HepG2 (cell line): ENCODE measurements at regions not wholly inside any gene's neighbourhood (a gene's known extent, or its start where the extent isn't known, plus 50 kb on each side); places are given as distances from the start of the nearest gene placed in this dataset.
"Not testable (repeated sequence)": the region's sequence is repeated elsewhere in the genome, so short reads cannot be mapped to it uniquely, and the experiment has no call there.

Experiments used
- ATAC-seq: fragments of 200-7000 bp; cut with Tn5 transposase; 3 replicates; pipeline ENCODE4 v1.9.1; 2020; ENCODE audit warnings: mild to moderate bottlenecking, moderate library complexity
- BruUV-seq: library from RNA; stranded (reverse); fragments of 400-500 nt; replicated peaks from 2 replicates; lab custom pipeline; 2021; lab: Mats Ljungman, UMichigan
- CTCF ChIA-PET: fragments of 300-600 bp; formaldehyde crosslinking; extraction: SDS; loops from one replicate; lab custom pipeline; 2021; ENCODE audit warnings: low total read pairs, inconsistent platforms, low intra/inter-chr PET ratio; lab: Yijun Ruan, JAX
- POLR2A ChIA-PET: fragments of 350-600 bp; sonication (Branson Sonifier 250); formaldehyde crosslinking; loops from one replicate; lab custom pipeline; 2020; ENCODE audit warnings: antibody characterized with exemption, inconsistent platforms; lab: Yijun Ruan, JAX
- DNase-seq: peaks from one replicate; pipeline ENCODE4 v3.0.0-alpha.2; 2015; ENCODE audit warnings: low spot score
- FAIRE-seq: peaks from 3 replicates; lab custom pipeline; 2011; peaks lifted over from hg19 to GRCh38; lab: Jason Lieb, UNC
- H2AFZ ChIP-seq: one replicate; pipeline ENCODE4 v1.6.1; 2011; ENCODE audit warnings: low read length, inconsistent platforms
- H3K27ac ChIP-seq: fragments of 300-600 bp; 3 replicates; pipeline ENCODE4 v1.8.0; 2011; ENCODE audit warnings: mixed run types, mild to moderate bottlenecking, mixed read lengths, low read length, inconsistent platforms; ENCODE audit not compliant: insufficient read depth; ENCODE audit errors: extremely low read length
- H3K27me3 ChIP-seq, 2 experiments: fragments of 200-600 bp in 1 of 2; 2 replicates in 1 of 2; 3 replicates in 1 of 2; pipeline versions ENCODE4 v1.6.0 to v1.8.0; 2011; ENCODE audit warnings: low read length in 2 of 2, mild to moderate bottlenecking in 2 of 2, moderate library complexity in 2 of 2, inconsistent platforms in 1 of 2; ENCODE audit not compliant: insufficient read depth in 2 of 2, control insufficient read depth in 1 of 2
- H3K36me3 ChIP-seq, 2 experiments: fragments of 200-600 bp in 1 of 2; replicated peaks in 1 of 2; 2 replicates in 1 of 2; 3 replicates in 1 of 2; pipeline versions ENCODE4 v1.5.1 to v1.8.0; 2011; ENCODE audit warnings: low read length in 2 of 2, inconsistent platforms in 1 of 2; ENCODE audit not compliant: insufficient read depth in 2 of 2, control insufficient read depth in 1 of 2
- H3K4me1 ChIP-seq: 2 replicates; pipeline ENCODE4 v1.5.1; 2012; ENCODE audit warnings: low read length, inconsistent platforms; ENCODE audit not compliant: insufficient read depth
- H3K4me2 ChIP-seq: 2 replicates; pipeline ENCODE4 v1.6.0; 2011; ENCODE audit warnings: low read depth, low read length, inconsistent platforms
- H3K4me3 ChIP-seq, 3 experiments: fragments of 200-600 bp in 1 of 3; sonication (generic), shearing (Covaris generic) in 1 of 3; replicated peaks in 1 of 3; 2 replicates each; pipeline ENCODE4 v1.5.1; 2011 to 2016; ENCODE audit warnings: low read length in 3 of 3, inconsistent platforms in 2 of 3, low read depth in 2 of 3, mild to moderate bottlenecking in 2 of 3, control low read depth in 1 of 3, mixed read lengths in 1 of 3; ENCODE audit not compliant: insufficient read depth in 1 of 3
- H3K79me2 ChIP-seq: one replicate; pipeline ENCODE4 v1.6.1; 2011; ENCODE audit warnings: low read length, inconsistent platforms; ENCODE audit not compliant: insufficient read depth
- H3K9ac ChIP-seq: 2 replicates; pipeline ENCODE4 v1.6.0; 2011; ENCODE audit warnings: mild to moderate bottlenecking, low read depth, low read length, inconsistent platforms; ENCODE audit not compliant: insufficient read depth
- H3K9me3 ChIP-seq: 2 replicates; pipeline ENCODE4 v1.5.1; 2012; ENCODE audit warnings: mild to moderate bottlenecking, low read length
- H4K20me1 ChIP-seq: 2 replicates; pipeline ENCODE4 v1.6.0; 2011; ENCODE audit warnings: inconsistent platforms, mild to moderate bottlenecking, low read length, moderate library complexity; ENCODE audit not compliant: insufficient read depth
- GZF1 ChIP-seq: sonication (generic); formaldehyde crosslinking; IDR thresholded peaks from 2 replicates; pipeline ENCODE4 v1.5.1; 2020; ENCODE audit warnings: mild to moderate bottlenecking, missing genetic modification reagents
- IKZF4 ChIP-seq: sonication (generic); formaldehyde crosslinking; IDR thresholded peaks from 2 replicates; pipeline ENCODE4 v1.5.1; 2020; ENCODE audit warnings: borderline replicate concordance, mild to moderate bottlenecking, low read depth, missing genetic modification reagents; ENCODE audit errors: not compliant biosample characterization
- NR1H2 ChIP-seq: sonication (generic); formaldehyde crosslinking; IDR thresholded peaks from 2 replicates; pipeline ENCODE4 v1.8.1; 2022; ENCODE audit warnings: low read depth, missing genetic modification reagents, borderline replicate concordance
- TRIM24 ChIP-seq: sonication (generic); formaldehyde crosslinking; IDR thresholded peaks from 2 replicates; pipeline ENCODE4 v1.8.0; 2022; ENCODE audit warnings: mild to moderate bottlenecking, missing genetic modification reagents
- ZNF563 ChIP-seq: sonication (generic); formaldehyde crosslinking; IDR thresholded peaks from 2 replicates; pipeline ENCODE4 v1.8.0; 2022; ENCODE audit warnings: mild to moderate bottlenecking, moderate library complexity, missing genetic modification reagents
- WGBS: methylation state at CpG from one replicate; pipeline ENCODE4 v1.1.6; 2017; ENCODE audit warnings: low lambda C conversion rate; 5-methylcytosine and 5-hydroxymethylcytosine counted together
- in situ Hi-C: cut with HindIII; loops from 2 replicates; pipeline ENCODE4 v1.10.0; 2017; ENCODE audit warnings: low pct_unique_long_range_greater_than_20kb; ENCODE audit not compliant: extremely low pct_ligation_motif_present
- intact Hi-C: fragments of 100-400 bp; cut with micrococcal nuclease; formaldehyde crosslinking; loops from one replicate; pipeline ENCODE4 v1.10.0; 2022; ENCODE audit not compliant: unreplicated experiment

DNA sequence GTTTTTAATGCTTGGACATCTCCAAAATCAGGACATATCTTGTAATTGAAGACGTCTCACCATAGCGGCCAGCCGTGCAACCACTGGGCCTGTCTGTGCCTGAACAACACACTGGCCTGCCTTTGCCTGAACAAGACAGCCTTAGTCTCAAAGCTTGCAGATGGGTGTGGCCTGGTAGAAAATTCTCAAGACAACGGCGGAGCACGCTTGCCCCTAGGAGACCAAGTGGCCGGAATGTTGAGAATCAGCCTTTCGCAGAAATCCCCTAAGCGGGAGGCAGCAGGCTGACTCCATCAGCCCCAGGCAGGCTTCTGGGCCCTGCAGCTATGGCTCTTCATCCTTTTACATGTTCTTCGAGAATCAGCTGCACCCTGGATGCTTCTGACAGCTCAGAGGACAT is 98.0 kb upstream of the C1orf174 start:
- BruUV-seq = no TSS peak
- H3K36me3 ChIP-seq = no peaks in the 10 kb centered on the region
- ATAC-seq (no peak), DNase-seq (no peak), FAIRE-seq (no peak)
- peaks cover 11 to 77% of the 10 kb centered on the region in 2 experiments for H3K27me3 ChIP-seq
- intact Hi-C loops = no loop called here
- no peaks in the 10 kb centered on the region for H3K9me3 ChIP-seq
- H3K4me1 ChIP-seq = no peaks in the 10 kb centered on the region
- CTCF ChIA-PET = no interaction called here
- 7% methylated on average over 7 of the region's 10 CpGs for WGBS
- H2AFZ ChIP-seq = no peak overlapping the region
- no peak overlapping the region for H3K4me2 ChIP-seq
- in situ Hi-C loops = no loop called here
- no peaks in the 10 kb centered on the region for H4K20me1 ChIP-seq
- POLR2A ChIA-PET = no interaction called here
- no peak overlapping the region for H3K4me3 ChIP-seq
- no peak overlapping the region for H3K27ac ChIP-seq
- H3K79me2 ChIP-seq = no peaks in the 10 kb centered on the region
- TF ChIP-seq IKZF4 (CRISPR knock-in tag) (no peak), TRIM24 (CRISPR knock-in tag) (no peak), NR1H2 (CRISPR knock-in tag) (no peak), ZNF563 (CRISPR knock-in tag) (no peak), GZF1 (CRISPR knock-in tag) (no peak)
- no peak overlapping the region for H3K9ac ChIP-seq

- FAIRE-seq, H3K27ac ChIP-seq, H3K79me2 ChIP-seq, H4K20me1 ChIP-seq, H3K36me3 ChIP-seq, ATAC-seq, in situ Hi-C loops, CTCF ChIA-PET, DNase-seq, POLR2A ChIA-PET, H3K4me1 ChIP-seq, H3K4me3 ChIP-seq, intact Hi-C loops, H3K9me3 ChIP-seq, BruUV-seq, H3K9ac ChIP-seq, H3K4me2 ChIP-seq, H2AFZ ChIP-seq: not testable (repeated sequence)
- 13% methylated on average over 16 of the region's 19 CpGs for WGBS
- H3K27me3 ChIP-seq = peaks cover 11 to 71% of the 10 kb centered on the region in 2 experiments
These were observed 99.4 kb upstream of the C1orf174 start for GRCh38 chr1:3999514-3999913.
